IMR-90 (cell line): ENCODE measurements at regions not wholly inside any gene's neighbourhood (a gene's known extent, or its start where the extent isn't known, plus 50 kb on each side); places are given as distances from the start of the nearest gene placed in this dataset.

Source experiments
- ATAC-seq: fragments of 200-7000 bp; cut with Tn5 transposase; 2 replicates; pipeline ENCODE4 v1.9.1; 2020; ENCODE audit warnings: low read depth, mild to moderate bottlenecking, moderate library complexity
- BruUV-seq: library from RNA; stranded (reverse); fragments of 400-500 nt; replicated peaks from 2 replicates; lab custom pipeline; 2021; lab: Mats Ljungman, UMichigan
- CTCF ChIA-PET: fragments of 300-600 bp; formaldehyde crosslinking; extraction: SDS; loops from one replicate; lab custom pipeline; 2021; ENCODE audit warnings: antibody characterized with exemption; lab: Yijun Ruan, JAX
- POLR2A ChIA-PET: fragments of 300-600 bp; sonication (Branson Sonifier 250); formaldehyde crosslinking; loops from one replicate; lab custom pipeline; 2022; ENCODE audit warnings: antibody characterized with exemption; ENCODE audit not compliant: unreplicated experiment; lab: Charles Lee
- DNase-seq: peaks from one replicate; pipeline ENCODE4 v3.0.0; 2013
- H2AFZ ChIP-seq: replicated peaks from 2 replicates; pipeline ENCODE3; 2013; ENCODE audit warnings: low read length, mild to moderate bottlenecking; ENCODE audit not compliant: poor library complexity
- H2AK5ac ChIP-seq: 2 replicates; pipeline ENCODE4 v1.6.1; 2013; ENCODE audit warnings: low read depth, low read length, inconsistent platforms
- H2AK9ac ChIP-seq: replicated peaks from 2 replicates; pipeline ENCODE3; 2013; ENCODE audit warnings: mild to moderate bottlenecking, low read depth, low read length, moderate library complexity; ENCODE audit not compliant: poor library complexity
- H2BK120ac ChIP-seq: 2 replicates; pipeline ENCODE4 v1.6.1; 2013; ENCODE audit warnings: low read depth, low read length, inconsistent platforms
- H2BK15ac ChIP-seq: 3 replicates; pipeline ENCODE4 v1.6.1; 2013; ENCODE audit warnings: low read depth, low read length, inconsistent platforms
- H2BK20ac ChIP-seq: 2 replicates; pipeline ENCODE4 v1.6.1; 2013; ENCODE audit warnings: low read depth, mild to moderate bottlenecking, inconsistent platforms, low read length, moderate library complexity
- H2BK5ac ChIP-seq: 2 replicates; pipeline ENCODE4 v1.6.1; 2013; ENCODE audit warnings: mild to moderate bottlenecking, low read depth, low read length, inconsistent platforms; ENCODE audit not compliant: poor library complexity, severe bottlenecking
- H3K14ac ChIP-seq: replicated peaks from 2 replicates; pipeline ENCODE4 v1.6.1; 2013; ENCODE audit warnings: low read depth, low read length, inconsistent platforms
- H3K18ac ChIP-seq: 2 replicates; pipeline ENCODE4 v1.6.1; 2013; ENCODE audit warnings: low read depth, low read length, control low read depth
- H3K23ac ChIP-seq: 2 replicates; pipeline ENCODE4 v1.6.1; 2013; ENCODE audit warnings: low read depth, low read length, inconsistent platforms
- H3K27ac ChIP-seq: 2 replicates; pipeline ENCODE4 v1.5.1; 2013; ENCODE audit warnings: mild to moderate bottlenecking, control low read depth, low read length; ENCODE audit not compliant: insufficient read depth
- H3K27me3 ChIP-seq: 2 replicates; pipeline ENCODE4 v1.6.1; 2013; ENCODE audit warnings: low read length; ENCODE audit not compliant: control insufficient read depth, insufficient read depth
- H3K36me3 ChIP-seq: 2 replicates; pipeline ENCODE4 v1.6.1; 2013; ENCODE audit warnings: low read length, mixed read lengths; ENCODE audit not compliant: control insufficient read depth, insufficient read depth
- H3K4ac ChIP-seq: 2 replicates; pipeline ENCODE4 v1.6.1; 2013; ENCODE audit warnings: low read depth, low read length, inconsistent platforms
- H3K4me1 ChIP-seq: 2 replicates; pipeline ENCODE4 v1.6.1; 2013; ENCODE audit warnings: low read length, mixed read lengths; ENCODE audit not compliant: control insufficient read depth, insufficient read depth
- H3K4me2 ChIP-seq: 2 replicates; pipeline ENCODE4 v1.6.1; 2013; ENCODE audit warnings: low read depth, mild to moderate bottlenecking, control low read depth, low read length, moderate library complexity
- H3K4me3 ChIP-seq: 2 replicates; pipeline ENCODE4 v1.5.1; 2013; ENCODE audit warnings: low read depth, mild to moderate bottlenecking, control low read depth, low read length, moderate library complexity; ENCODE audit not compliant: insufficient read depth
- H3K56ac ChIP-seq: 2 replicates; pipeline ENCODE4 v1.6.1; 2013; ENCODE audit warnings: low read length, inconsistent platforms; ENCODE audit not compliant: insufficient read depth; ENCODE audit errors: extremely low read depth
- H3K79me1 ChIP-seq, 2 experiments: 2 replicates each; pipeline ENCODE4 v1.6.1; 2013; ENCODE audit warnings: low read length in 2 of 2, inconsistent platforms in 1 of 2, low read depth in 1 of 2
- H3K9ac ChIP-seq: 2 replicates; pipeline ENCODE4 v1.6.1; 2013; ENCODE audit warnings: low read depth, low read length, control low read depth
- H3K9me1 ChIP-seq: 2 replicates; pipeline ENCODE4 v1.6.1; 2013; ENCODE audit warnings: low read length, inconsistent platforms; ENCODE audit not compliant: insufficient read depth
- H3K9me3 ChIP-seq: 2 replicates; pipeline ENCODE4 v1.6.1; 2013; ENCODE audit warnings: low read length; ENCODE audit not compliant: control insufficient read depth, insufficient read depth
- H4K20me1 ChIP-seq: 2 replicates; pipeline ENCODE4 v1.6.1; 2013; ENCODE audit warnings: low read length, inconsistent platforms; ENCODE audit not compliant: insufficient read depth
- H4K5ac ChIP-seq: 2 replicates; pipeline ENCODE4 v1.6.1; 2013; ENCODE audit warnings: mild to moderate bottlenecking, low read depth, low read length, control low read depth
- H4K8ac ChIP-seq, 2 experiments: 2 replicates each; pipeline ENCODE4 v1.6.1; 2013; ENCODE audit warnings: low read depth in 2 of 2, low read length in 2 of 2, control low read depth in 1 of 2, inconsistent platforms in 1 of 2
- H4K91ac ChIP-seq: 2 replicates; pipeline ENCODE4 v1.6.1; 2013; ENCODE audit warnings: low read depth, low read length, inconsistent platforms; ENCODE audit not compliant: insufficient read depth
- ELK1 ChIP-seq: fragments of 150-350 bp; IDR thresholded peaks from 2 replicates; pipeline ENCODE4 v1.6.1; 2016; ENCODE audit warnings: low read depth, mild to moderate bottlenecking, low read length, moderate library complexity, borderline replicate concordance
- FOS ChIP-seq: fragments of 150-350 bp; IDR thresholded peaks from 2 replicates; pipeline ENCODE4 v1.6.1; 2016; ENCODE audit warnings: low read depth, low read length
- MAZ ChIP-seq: IDR thresholded peaks from 2 replicates; pipeline ENCODE4 v1.6.1; 2012; ENCODE audit warnings: low read depth, mild to moderate bottlenecking, low read length, improper control_type of control experiment, moderate library complexity, borderline replicate concordance
- NFE2L2 ChIP-seq: fragments of 150-350 bp; IDR thresholded peaks from 2 replicates; pipeline ENCODE4 v1.6.1; 2016; ENCODE audit warnings: low read depth, mild to moderate bottlenecking, low read length
- POLR2A ChIP-seq: IDR thresholded peaks from 2 replicates; pipeline ENCODE4 v1.6.1; 2012; ENCODE audit warnings: mild to moderate bottlenecking, low read depth, low read length
- RAD21 ChIP-seq: IDR thresholded peaks from 2 replicates; pipeline ENCODE4 v1.6.1; 2012; ENCODE audit warnings: low read length, improper control_type of control experiment
- RCOR1 ChIP-seq: IDR thresholded peaks from 2 replicates; pipeline ENCODE4 v1.6.1; 2012; ENCODE audit warnings: mild to moderate bottlenecking, low read length, improper control_type of control experiment; ENCODE audit not compliant: insufficient replicate concordance
- RFX5 ChIP-seq: IDR thresholded peaks from 2 replicates; pipeline ENCODE4 v1.8.0; 2012; ENCODE audit warnings: low read depth, mild to moderate bottlenecking, low read length, moderate library complexity
- WGBS, 2 experiments: methylation state at CpG; one replicate each; pipeline versions ENCODE4 v1.1.5 to v1.1.7; 2013; ENCODE audit warnings: missing lambda C conversion rate in 2 of 2; ENCODE audit not compliant: insufficient read length in 1 of 2; ENCODE audit errors: extremely low coverage in 2 of 2; 5-methylcytosine and 5-hydroxymethylcytosine counted together
- dilution Hi-C: fragments of 300-500 bp; cut with HindIII; formaldehyde crosslinking; loops from one replicate; pipeline ENCODE4 v1.14.3; 2018; ENCODE audit warnings: low sequenced_read_pairs; ENCODE audit not compliant: unreplicated experiment
- in situ Hi-C: fragments of 300-500 bp; cut with MboI; formaldehyde crosslinking; loops from 3 replicates; pipeline ENCODE4 v1.14.3; 2019; ENCODE audit warnings: low sequenced_read_pairs, inconsistent platforms, mixed read lengths
- intact Hi-C: fragments of 100-400 bp; cut with micrococcal nuclease; formaldehyde crosslinking; loops from 2 replicates; pipeline ENCODE4 v1.10.0; 2022
- TF ChIP-seq, protein P1 (sequence below): conservative IDR thresholded peaks from 2 replicates; pipeline ENCODE4 v1.5.1; 2012; ENCODE audit warnings: mild to moderate bottlenecking, low read depth, low read length, improper control_type of control experiment

GRCh38 chr12:127024791-127025190 is 1242.2 kb upstream of the TMEM132C start:
- H3K27me3 ChIP-seq = no peaks in the 10 kb centered on the region
- CTCF ChIA-PET = no interaction called here
- dilution Hi-C loops = no loop called here
- TF ChIP-seq ELK1 (no peak), RCOR1 (no peak), MAZ (no peak), RAD21 (no peak), FOS (no peak), RFX5 (no peak), POLR2A (no peak), NFE2L2 (no peak)
- TF ChIP-seq, protein P1, sequence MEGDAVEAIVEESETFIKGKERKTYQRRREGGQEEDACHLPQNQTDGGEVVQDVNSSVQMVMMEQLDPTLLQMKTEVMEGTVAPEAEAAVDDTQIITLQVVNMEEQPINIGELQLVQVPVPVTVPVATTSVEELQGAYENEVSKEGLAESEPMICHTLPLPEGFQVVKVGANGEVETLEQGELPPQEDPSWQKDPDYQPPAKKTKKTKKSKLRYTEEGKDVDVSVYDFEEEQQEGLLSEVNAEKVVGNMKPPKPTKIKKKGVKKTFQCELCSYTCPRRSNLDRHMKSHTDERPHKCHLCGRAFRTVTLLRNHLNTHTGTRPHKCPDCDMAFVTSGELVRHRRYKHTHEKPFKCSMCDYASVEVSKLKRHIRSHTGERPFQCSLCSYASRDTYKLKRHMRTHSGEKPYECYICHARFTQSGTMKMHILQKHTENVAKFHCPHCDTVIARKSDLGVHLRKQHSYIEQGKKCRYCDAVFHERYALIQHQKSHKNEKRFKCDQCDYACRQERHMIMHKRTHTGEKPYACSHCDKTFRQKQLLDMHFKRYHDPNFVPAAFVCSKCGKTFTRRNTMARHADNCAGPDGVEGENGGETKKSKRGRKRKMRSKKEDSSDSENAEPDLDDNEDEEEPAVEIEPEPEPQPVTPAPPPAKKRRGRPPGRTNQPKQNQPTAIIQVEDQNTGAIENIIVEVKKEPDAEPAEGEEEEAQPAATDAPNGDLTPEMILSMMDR = no peak
- H4K20me1 ChIP-seq = no peaks in the 10 kb centered on the region
- H3K4ac ChIP-seq = no peak overlapping the region
- no peak overlapping the region for H4K91ac ChIP-seq
- H3K4me2 ChIP-seq = no peak overlapping the region
- no peak overlapping the region for H3K23ac ChIP-seq
- H2BK5ac ChIP-seq = no peak overlapping the region
- no peak overlapping the region for H3K14ac ChIP-seq
- no peak overlapping the region for H3K9ac ChIP-seq
- H3K4me1 ChIP-seq = no peaks in the 10 kb centered on the region
- no peak overlapping the region for H3K4me3 ChIP-seq
- H2AK5ac ChIP-seq = no peak overlapping the region
- BruUV-seq = no TSS peak
- no peak overlapping the region for H3K56ac ChIP-seq
- H2AFZ ChIP-seq = no peak overlapping the region
- no peaks in the 10 kb centered on the region for H3K36me3 ChIP-seq
- DNase-seq = no peak
- H4K8ac ChIP-seq = no peak overlapping the region
- H2BK120ac ChIP-seq = no peak overlapping the region
- H3K9me3 ChIP-seq = no peaks in the 10 kb centered on the region
- no peak overlapping the region for H2BK15ac ChIP-seq
- in situ Hi-C loops = no loop called here
- no CpG with 5 or more reads among the region's 2 CpGs for WGBS, 2 experiments
- no peaks in the 10 kb centered on the region for H3K79me1 ChIP-seq
- no peak overlapping the region for H4K5ac ChIP-seq
- no peak overlapping the region for H2BK20ac ChIP-seq
- POLR2A ChIA-PET = no interaction called here
- no peak overlapping the region for H2AK9ac ChIP-seq
- no peaks in the 10 kb centered on the region for H3K9me1 ChIP-seq
- H3K27ac ChIP-seq = no peak overlapping the region
- intact Hi-C loops = no loop called here
- H3K18ac ChIP-seq = no peak overlapping the region
- ATAC-seq = no peak
